B cell (primary cell): ENCODE measurements at regions not wholly inside any gene's neighbourhood (a gene's known extent, or its start where the extent isn't known, plus 50 kb on each side); places are given as distances from the start of the nearest gene placed in this dataset.

ENCODE experiments used
- EZH2 ChIP-seq: IDR thresholded peaks from 2 replicates; pipeline ENCODE4 v1.6.1; 2012; ENCODE audit warnings: borderline replicate concordance, low read depth, mild to moderate bottlenecking, moderate library complexity, low read length; ENCODE audit not compliant: insufficient read depth, poor library complexity, severe bottlenecking
- TF ChIP-seq, protein P1 (sequence below): fragments of 200-600 bp; IDR thresholded peaks from one replicate; pipeline ENCODE4 v1.8.0; 2022; ENCODE audit warnings: antibody characterized with exemption, mild to moderate bottlenecking

DNA sequence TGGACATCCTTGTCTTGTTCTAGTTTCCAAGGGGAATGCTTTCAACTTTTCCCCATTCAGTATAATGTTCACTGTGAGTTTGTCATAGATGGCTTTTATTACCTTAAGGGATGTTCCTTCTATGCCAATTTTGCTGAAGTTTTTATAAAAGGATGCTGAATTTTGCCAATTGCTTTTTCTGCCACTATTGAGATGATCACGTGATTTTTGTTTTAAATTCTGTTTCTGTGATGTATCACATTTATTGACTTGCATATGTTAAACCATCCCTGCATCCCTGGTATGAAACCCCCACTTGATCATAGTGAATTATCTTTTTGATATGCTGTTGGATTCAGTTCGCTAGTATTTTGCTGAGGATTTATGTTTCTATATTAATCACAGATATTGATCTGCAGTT, 130.6 kb upstream of the TAB2 start:
- TF ChIP-seq, protein P1, sequence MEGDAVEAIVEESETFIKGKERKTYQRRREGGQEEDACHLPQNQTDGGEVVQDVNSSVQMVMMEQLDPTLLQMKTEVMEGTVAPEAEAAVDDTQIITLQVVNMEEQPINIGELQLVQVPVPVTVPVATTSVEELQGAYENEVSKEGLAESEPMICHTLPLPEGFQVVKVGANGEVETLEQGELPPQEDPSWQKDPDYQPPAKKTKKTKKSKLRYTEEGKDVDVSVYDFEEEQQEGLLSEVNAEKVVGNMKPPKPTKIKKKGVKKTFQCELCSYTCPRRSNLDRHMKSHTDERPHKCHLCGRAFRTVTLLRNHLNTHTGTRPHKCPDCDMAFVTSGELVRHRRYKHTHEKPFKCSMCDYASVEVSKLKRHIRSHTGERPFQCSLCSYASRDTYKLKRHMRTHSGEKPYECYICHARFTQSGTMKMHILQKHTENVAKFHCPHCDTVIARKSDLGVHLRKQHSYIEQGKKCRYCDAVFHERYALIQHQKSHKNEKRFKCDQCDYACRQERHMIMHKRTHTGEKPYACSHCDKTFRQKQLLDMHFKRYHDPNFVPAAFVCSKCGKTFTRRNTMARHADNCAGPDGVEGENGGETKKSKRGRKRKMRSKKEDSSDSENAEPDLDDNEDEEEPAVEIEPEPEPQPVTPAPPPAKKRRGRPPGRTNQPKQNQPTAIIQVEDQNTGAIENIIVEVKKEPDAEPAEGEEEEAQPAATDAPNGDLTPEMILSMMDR: no peak
- TF ChIP-seq EZH2: no peak
